Colonic mucosa (tissue), 4 donors: ENCODE measurements at regions not wholly inside any gene's neighbourhood (a gene's known extent, or its start where the extent isn't known, plus 50 kb on each side); places are given as distances from the start of the nearest gene placed in this dataset.

Experiments
- DNase-seq: peaks from one replicate; pipeline ENCODE4 v3.0.0-alpha.2; 2020
- H3K27ac ChIP-seq: fragments of 200-600 bp; one replicate; pipeline ENCODE4 v1.8.0; 2021
- H3K27me3 ChIP-seq: fragments of 200-600 bp; one replicate; pipeline ENCODE4 v1.8.0; 2021
- H3K36me3 ChIP-seq: fragments of 200-600 bp; one replicate; pipeline ENCODE4 v1.8.0; 2021
- H3K4me1 ChIP-seq: fragments of 200-600 bp; one replicate; pipeline ENCODE4 v1.8.0; 2021; ENCODE audit warnings: mild to moderate bottlenecking
- H3K4me3 ChIP-seq: fragments of 200-600 bp; one replicate; pipeline ENCODE4 v1.8.0; 2021
- H3K9ac ChIP-seq, 2 donors: one replicate each; pipeline ENCODE4 v1.7.0; 2013; ENCODE audit warnings: control low read depth in 2 of 2, low read depth in 2 of 2, low read length in 2 of 2
- H3K9me3 ChIP-seq: fragments of 200-600 bp; one replicate; pipeline ENCODE4 v1.8.0; 2021
- CTCF ChIP-seq: fragments of 200-600 bp; IDR thresholded peaks from one replicate; pipeline ENCODE4 v1.8.0; 2022; ENCODE audit warnings: antibody characterized with exemption, mild to moderate bottlenecking
- intact Hi-C: fragments of 100-400 bp; cut with DNase I; formaldehyde crosslinking; loops from one replicate; pipeline ENCODE4 v1.14.1; 2022
- donor health status: healthy.
- donor health status: DM: no; HTN: no; CAD: no.
- donor health status: DM: no; HTN: no; CAD: no.

GRCh38 chr14:45990252-45990651 lies 661.3 kb downstream of the RPL10L start:
- no peak for TF ChIP-seq CTCF
- Histone ChIP-seq H3K9ac (no peak overlapping the region), H3K27ac (no peak overlapping the region), H3K27me3 (no peaks in the 10 kb centered on the region), H3K9me3 (no peaks in the 10 kb centered on the region), H3K36me3 (no peaks in the 10 kb centered on the region), H3K4me1 (no peaks in the 10 kb centered on the region), H3K4me3 (no peak overlapping the region)
- intact Hi-C loops = no loop called here
- DNase-seq = no peak

- Histone ChIP-seq H3K4me3 (no peak overlapping the region), H3K9me3 (no peaks in the 10 kb centered on the region), H3K27me3 (no peaks in the 10 kb centered on the region), H3K36me3 (no peaks in the 10 kb centered on the region), H3K4me1 (no peaks in the 10 kb centered on the region), H3K27ac (no peak overlapping the region), H3K9ac (no peak overlapping the region)
- intact Hi-C loops = no loop called here
- DNase-seq = no peak
- no peak for TF ChIP-seq CTCF
These were observed 675.6 kb downstream of the RPL10L start for GRCh38 chr14:45976001-45976400.

- H3K4me3 ChIP-seq = no peak overlapping the region
- H3K9ac ChIP-seq = no peak overlapping the region
- intact Hi-C loops = no loop called here
- H3K27me3 ChIP-seq = no peaks in the 10 kb centered on the region
- no peaks in the 10 kb centered on the region for H3K36me3 ChIP-seq
- no peak for TF ChIP-seq CTCF
- no peak overlapping the region for H3K27ac ChIP-seq
- H3K4me1 ChIP-seq = no peaks in the 10 kb centered on the region
- DNase-seq = no peak
- no peaks in the 10 kb centered on the region for H3K9me3 ChIP-seq
These were observed 679.2 kb downstream of the RPL10L start for GRCh38 chr14:45972416-45972815.

- no peak overlapping the region for H3K4me3 ChIP-seq
- no peaks in the 10 kb centered on the region for H3K4me1 ChIP-seq
- TF ChIP-seq CTCF = no peak
- intact Hi-C loops = no loop called here
- no peaks in the 10 kb centered on the region for H3K36me3 ChIP-seq
- H3K9ac ChIP-seq = no peak overlapping the region
- H3K27me3 ChIP-seq = no peaks in the 10 kb centered on the region
- H3K27ac ChIP-seq = no peak overlapping the region
- no peaks in the 10 kb centered on the region for H3K9me3 ChIP-seq
- DNase-seq = no peak
These were observed 681.0 kb downstream of the RPL10L start for GRCh38 chr14:45970621-45971020.

- Histone ChIP-seq H3K9me3 (no peaks in the 10 kb centered on the region), H3K4me3 (no peak overlapping the region), H3K9ac (no peak overlapping the region), H3K4me1 (no peaks in the 10 kb centered on the region), H3K27me3 (no peaks in the 10 kb centered on the region), H3K27ac (no peak overlapping the region), H3K36me3 (no peaks in the 10 kb centered on the region)
- no peak for DNase-seq
- TF ChIP-seq CTCF = no peak
- intact Hi-C loops = no loop called here
These were observed 683.5 kb downstream of the RPL10L start for GRCh38 chr14:45968037-45968436.

GRCh38 chr14:45949479-45949878 lies 696.5 kb upstream of the MIS18BP1 start:
- intact Hi-C loops = no loop called here
- no peaks in the 10 kb centered on the region for H3K4me1 ChIP-seq
- no peak for DNase-seq
- H3K9me3 ChIP-seq = no peaks in the 10 kb centered on the region
- H3K9ac ChIP-seq = no peak overlapping the region
- H3K27me3 ChIP-seq = no peaks in the 10 kb centered on the region
- H3K36me3 ChIP-seq = no peaks in the 10 kb centered on the region
- TF ChIP-seq CTCF = no peak
- H3K4me3 ChIP-seq = no peak overlapping the region
- H3K27ac ChIP-seq = no peak overlapping the region
